Ishikawa (cell line): ENCODE measurements at regions not wholly inside any gene's neighbourhood (a gene's known extent, or its start where the extent isn't known, plus 50 kb on each side); places are given as distances from the start of the nearest gene placed in this dataset.

Source experiments
- CEBPB ChIP-seq: IDR thresholded peaks from 2 replicates; pipeline ENCODE4 v1.6.1; 2012
- EGR1 ChIP-seq: IDR thresholded peaks from 2 replicates; pipeline ENCODE4 v1.6.1; 2012
- TAF1 ChIP-seq: IDR thresholded peaks from 2 replicates; pipeline ENCODE4 v1.6.1; 2012; ENCODE audit warnings: low read depth, mild to moderate bottlenecking
- YY1 ChIP-seq: IDR thresholded peaks from 2 replicates; pipeline ENCODE4 v1.6.1; 2012; ENCODE audit warnings: low read depth

GRCh38 chr3:153502682-153503081 is 340.7 kb downstream of the RAP2B start:
- TF ChIP-seq YY1: no peak
- no peak for TF ChIP-seq TAF1
- no peak for TF ChIP-seq EGR1
- TF ChIP-seq CEBPB: no peak
